Inferior parietal cortex (tissue), 1 donor: ENCODE measurements at regions not wholly inside any gene's neighbourhood (a gene's known extent, or its start where the extent isn't known, plus 50 kb on each side); places are given as distances from the start of the nearest gene placed in this dataset.
"Not testable (repeated sequence)": the region's sequence is repeated elsewhere in the genome, so short reads cannot be mapped to it uniquely, and the experiment has no call there.

Experiments
- DNase-seq: peaks from one replicate; pipeline ENCODE4 v3.0.0-alpha.2; 2016; ENCODE audit errors: extremely low spot score

- no peak for DNase-seq
These were observed 113.1 kb downstream of the CDCA7 start for GRCh38 chr2:173467751-173468150.

DNA sequence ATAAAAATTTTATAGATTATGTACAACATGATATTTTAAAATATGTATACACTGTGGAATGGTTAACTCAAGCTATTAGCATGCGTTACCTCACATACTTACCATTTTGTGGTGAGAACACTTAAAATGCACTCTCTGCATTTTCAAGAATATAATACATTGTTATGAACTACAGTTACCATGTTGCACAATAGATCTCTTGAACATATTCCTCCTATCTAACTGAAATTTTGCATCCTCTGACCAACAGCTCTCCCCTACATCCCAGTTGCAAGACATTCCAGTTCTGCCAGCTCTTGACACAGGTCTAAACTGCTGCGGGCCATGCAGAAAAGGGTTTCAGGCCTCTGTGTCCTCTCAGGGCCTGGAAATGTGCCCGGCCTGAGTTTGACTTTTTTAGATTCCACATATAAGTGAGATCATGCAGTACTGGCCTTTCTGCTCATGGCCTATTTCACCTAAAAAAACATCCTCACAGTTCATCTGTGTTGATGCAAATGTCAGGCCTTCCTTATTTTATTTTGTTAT, 113.7 kb downstream of the CDCA7 start:
- no peak for DNase-seq

DNA sequence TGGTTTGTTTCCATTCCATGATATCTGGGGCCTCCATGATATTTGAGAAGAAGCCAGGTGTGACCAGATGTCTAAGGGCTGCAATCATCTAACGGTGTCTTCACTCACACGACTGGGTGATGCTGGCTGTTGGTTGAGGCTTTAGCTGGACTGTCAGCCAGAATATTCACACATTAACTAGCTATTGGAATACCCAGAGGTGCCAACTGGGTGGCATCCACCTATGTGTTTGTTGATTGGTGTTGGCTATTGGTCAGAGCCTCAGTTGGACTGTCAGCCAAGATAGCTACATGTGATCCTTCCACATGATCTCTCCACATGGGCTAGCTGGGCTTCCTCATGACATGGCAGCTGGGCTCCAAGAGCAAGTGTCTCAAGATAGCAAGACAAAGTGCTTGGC, 117.4 kb downstream of the CDCA7 start:
- DNase-seq, result no peak

DNA sequence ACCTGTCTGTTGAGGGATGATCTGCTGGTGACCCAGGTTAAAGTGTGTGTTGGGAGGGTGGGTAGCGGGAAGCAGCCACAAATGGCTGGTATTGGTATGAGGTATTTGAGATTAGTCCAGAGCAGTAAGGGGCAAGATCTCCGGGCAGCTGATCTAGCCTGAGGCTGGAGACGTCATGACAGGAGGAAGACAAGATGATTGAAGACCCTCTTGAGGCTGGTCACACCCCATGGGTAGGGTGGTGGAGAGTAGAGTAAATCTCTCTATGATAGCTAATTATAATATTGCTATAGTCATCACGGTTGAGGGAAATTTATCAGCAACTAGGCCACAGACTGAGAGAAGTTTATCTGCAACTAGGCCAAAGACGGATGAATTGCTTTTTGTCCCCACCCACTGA, 128.5 kb downstream of the CDCA7 start:
- no peak for DNase-seq

DNA sequence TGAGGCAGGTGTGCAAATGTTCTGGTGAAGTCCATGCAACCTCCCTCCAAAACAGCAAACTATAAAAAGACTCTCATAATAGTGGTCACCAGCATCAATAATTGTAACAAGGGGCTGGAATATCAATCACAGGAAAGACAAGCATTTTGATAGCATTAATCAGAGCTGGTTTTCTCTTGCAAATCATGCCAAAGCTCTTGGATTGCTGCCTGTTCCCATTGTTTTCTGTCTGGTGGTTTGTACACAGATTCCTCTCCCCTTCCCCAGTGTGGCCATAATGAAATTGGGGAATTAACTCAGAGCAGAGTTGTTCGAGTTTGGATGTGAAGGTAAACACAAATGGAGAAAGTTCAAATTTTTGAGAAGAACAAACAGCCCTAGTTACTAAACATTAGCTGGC, 134.2 kb downstream of the CDCA7 start:
- no peak for DNase-seq

- no peak for DNase-seq
These were observed 136.7 kb downstream of the CDCA7 start for GRCh38 chr2:173491418-173491817.

- DNase-seq, result no peak
These were observed 139.2 kb downstream of the CDCA7 start for GRCh38 chr2:173493874-173494273.

DNA sequence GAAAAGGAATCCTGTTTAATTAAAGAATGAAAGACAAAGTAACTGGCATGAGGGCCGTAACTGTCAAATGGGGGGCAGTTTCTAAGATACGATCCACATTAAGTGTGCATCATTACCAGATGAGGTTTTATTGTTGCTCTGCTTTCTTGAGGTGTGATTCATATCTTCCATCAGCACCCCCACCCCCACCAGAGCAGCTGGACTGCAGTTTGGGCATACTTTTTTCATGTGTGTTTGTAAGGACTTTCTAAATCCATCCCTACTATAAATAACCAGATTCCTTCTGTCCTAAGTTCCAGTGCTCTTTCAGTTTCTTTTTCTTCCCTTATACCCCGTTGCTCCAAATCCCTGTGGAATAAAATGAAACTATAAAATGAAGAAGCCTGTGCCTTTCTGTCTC, 142.1 kb downstream of the CDCA7 start:
- DNase-seq, result no peak

- no peak for DNase-seq
These were observed 146.3 kb downstream of the CDCA7 start for GRCh38 chr2:173500953-173501352.

DNA sequence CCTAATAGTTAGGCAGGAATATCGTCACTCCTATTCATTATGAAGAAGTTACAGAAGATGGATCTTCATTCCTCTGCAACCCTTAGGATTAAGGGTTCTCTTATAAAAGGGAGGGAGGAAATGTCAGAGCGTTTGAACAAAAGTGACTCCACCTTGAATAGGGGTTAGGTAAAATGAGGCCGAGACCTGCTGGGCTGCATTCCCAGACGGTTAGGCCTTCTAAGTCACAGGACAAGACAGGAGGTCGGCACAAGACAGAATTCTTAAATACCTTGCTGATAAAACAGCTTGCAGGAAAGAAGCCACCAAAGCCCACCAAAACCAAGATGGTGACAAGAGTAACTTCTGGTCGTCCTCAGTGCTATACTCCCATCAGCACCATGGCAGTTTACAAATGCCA, 147.6 kb downstream of the CDCA7 start:
- no peak for DNase-seq

- no peak for DNase-seq
These were observed 156.7 kb downstream of the CDCA7 start for GRCh38 chr2:173511357-173511756.

DNA sequence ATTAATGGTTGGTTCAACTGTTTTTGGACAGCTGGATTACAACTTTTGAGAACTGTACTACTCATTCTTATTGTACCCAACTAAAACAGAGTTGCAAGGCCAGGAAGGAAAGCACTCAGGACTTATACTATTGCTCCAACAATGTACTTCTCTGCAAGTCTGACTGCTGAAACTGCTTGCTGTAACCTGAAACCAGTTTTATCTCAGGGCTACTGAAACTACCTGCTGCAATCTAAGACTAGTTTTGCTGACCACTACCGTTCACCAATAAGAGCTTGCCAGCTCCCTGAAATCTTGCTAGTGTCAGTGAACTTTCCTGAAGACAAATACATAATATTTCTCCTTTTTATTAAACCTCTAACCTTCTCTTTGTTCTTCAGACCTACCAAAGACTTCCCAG, 157.3 kb downstream of the CDCA7 start:
- DNase-seq, result no peak

- no peak for DNase-seq
These were observed 158.5 kb downstream of the CDCA7 start for GRCh38 chr2:173513107-173513727.

DNA sequence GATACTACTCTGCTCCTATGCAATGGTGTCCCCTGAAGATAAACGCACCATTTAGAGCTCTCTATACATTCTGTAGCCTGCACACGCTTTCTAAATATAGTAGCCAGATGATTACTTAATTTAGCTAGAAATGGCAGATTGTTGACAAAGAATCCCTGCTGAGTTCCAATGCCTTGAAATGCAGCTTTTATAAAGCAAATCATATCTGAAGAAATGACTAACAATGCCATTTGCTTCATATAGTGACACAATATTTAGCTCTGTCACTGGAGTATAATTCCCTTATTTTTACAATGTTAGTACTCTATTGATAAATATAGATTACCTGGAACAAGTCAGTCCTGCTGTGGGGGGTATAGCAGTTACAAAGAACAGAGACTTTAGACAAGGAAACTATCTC, 166.2 kb downstream of the CDCA7 start:
- no peak for DNase-seq

DNA sequence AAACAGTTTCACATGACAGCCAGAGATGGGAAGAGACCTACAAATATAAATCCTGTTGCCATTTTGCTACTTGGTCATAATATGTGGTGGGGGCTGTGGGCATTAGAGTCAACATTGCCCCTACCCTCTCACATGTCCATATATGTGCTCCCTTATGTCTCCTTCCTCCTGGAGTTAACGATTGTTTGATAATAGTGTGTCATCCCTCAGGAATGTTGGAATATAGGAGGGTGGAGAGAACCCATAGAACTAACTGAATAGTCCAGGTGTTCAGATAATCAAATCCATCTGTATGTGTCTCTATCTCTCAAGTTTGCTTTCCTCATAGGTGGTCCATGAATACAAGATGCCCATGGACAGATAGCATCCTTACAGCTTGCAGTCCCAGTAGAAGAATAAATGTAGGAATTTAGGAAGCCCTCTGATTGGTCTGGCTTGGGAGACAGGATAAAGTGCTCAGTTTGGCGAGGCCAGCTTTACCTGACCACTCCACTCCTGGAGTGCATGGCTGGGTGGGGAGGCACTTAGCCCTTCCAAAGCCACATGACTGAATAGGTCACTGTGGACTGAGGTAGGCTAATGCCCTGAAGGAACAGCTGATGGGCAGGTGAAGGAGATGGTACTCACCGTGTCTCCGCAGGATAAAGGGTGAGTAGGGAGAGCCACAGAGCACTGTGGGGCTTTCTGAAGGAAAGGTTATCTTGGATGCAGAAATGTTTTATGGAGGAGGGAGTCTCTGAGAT, 166.9 kb downstream of the CDCA7 start:
- DNase-seq, result no peak

GRCh38 chr2:173523497-173523896, 168.8 kb downstream of the CDCA7 start:
- no peak for DNase-seq

DNA sequence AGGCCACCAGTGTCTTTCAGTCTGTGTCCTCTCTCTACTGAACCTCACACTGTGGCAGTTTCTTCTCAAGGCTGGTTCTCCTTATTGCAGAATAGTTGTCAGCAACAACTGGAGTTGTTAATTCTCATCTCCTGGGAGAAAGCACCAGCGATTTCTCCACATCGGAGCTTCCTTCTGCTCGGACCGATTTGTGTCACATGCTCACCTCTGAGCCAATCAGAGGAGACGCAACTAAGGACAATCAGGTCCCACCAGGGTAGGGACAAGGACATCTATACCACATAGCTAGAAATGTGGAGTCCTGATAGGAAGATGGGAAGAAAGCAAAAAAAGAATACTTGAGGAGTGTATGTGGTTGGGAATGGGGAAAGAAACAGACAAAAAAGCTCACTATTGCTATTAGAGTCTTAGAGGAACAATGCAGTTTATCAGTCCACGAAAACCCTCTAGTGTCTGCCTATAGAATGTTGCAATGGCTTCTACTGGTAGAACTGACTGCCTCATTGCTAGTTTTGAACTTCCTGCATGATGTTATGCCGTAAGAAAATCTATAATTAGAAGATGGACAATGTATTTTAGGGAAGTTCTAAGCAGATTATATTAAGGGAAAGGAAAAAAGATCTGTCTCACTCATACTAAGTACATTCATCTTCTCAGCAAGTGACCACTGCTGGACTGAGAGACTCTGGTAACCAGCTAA, 169.7 kb downstream of the CDCA7 start:
- DNase-seq, result no peak

DNA sequence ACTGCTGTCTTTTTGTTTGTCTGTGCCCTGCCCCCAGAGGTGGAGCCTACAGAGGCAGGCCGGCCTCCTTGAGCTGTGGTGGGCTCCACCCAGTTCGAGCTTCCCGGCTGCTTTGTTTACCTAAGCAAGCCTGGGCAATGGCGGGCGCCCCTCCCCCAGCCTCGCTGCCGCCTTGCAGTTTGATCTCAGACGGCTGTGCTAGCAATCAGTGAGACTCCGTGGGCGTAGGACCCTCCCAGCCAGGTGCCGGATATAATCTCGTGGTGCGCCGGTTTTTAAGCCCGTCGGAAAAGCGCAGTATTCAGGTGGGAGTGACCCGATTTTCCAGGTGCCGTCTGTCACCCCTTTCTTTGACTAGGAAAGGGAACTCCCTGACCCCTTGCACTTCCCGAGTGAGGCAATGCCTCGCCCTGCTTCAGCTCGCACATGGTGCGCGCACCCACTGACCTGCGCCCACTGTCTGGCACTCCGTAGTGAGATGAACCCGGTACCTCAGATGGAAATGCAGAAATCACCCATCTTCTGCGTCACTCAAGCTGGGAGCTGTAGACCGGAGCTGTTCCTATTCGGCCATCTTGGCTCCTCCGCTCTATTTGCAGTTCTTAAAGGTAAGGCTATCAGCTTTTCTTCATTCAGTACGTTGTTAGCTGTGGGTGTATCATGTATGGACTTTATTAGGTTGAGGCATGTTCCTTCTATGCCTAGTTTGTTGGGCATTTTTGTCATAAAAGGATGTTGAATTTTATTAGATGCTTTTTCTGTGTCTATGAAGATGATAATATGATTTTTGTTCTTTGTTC, 178.3 kb downstream of the CDCA7 start:
- DNase-seq, result not testable (repeated sequence)

DNA sequence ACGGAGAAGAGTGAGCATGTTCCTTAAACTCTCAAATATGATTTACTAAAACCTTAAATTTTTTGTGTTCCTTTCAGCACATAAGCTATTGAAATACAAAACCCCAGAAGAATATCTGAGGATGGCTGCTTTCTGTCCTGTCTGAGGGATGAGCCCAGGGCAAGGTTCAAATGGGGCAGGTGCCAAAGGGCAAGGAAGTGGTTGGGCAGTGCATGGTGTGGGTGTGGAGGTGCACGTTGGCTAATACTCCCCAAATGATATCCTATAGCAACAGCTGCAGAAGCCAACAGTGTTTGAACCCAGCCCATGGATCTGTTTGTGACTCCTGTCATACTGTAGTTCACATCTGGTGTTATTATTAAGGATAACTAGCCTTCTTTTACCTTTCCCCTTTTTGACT, 183.0 kb downstream of the CDCA7 start:
- DNase-seq, result no peak

DNA sequence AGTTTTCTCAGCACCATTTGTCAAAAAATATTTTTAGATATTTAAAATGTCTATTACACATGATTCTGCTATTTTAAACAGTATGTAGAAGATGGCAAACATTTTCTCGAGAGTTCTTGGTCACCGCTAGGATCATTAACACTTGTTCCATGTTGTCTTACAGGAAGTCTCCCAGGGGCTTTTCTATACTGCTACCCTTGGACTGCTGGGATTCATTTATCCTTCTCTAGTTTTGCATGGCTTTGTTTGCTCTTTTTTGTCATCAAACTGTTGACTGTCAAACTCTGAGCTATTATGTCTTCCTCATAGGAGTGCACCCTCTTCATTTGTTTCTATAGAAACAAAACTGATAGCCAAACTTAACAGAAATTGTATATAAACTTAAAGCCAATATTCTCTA, 184.9 kb downstream of the CDCA7 start:
- DNase-seq, result no peak

GRCh38 chr2:173544641-173545363, 190.1 kb downstream of the CDCA7 start:
- DNase-seq, result no peak
